HG02973 (cell line): ENCODE measurements at regions not wholly inside any gene's neighbourhood (a gene's known extent, or its start where the extent isn't known, plus 50 kb on each side); places are given as distances from the start of the nearest gene placed in this dataset.
"Not testable (repeated sequence)": the region's sequence is repeated elsewhere in the genome, so short reads cannot be mapped to it uniquely, and the experiment has no call there.

Source experiments
- ATAC-seq: cut with Tn5 transposase; IDR thresholded peaks from one replicate; pipeline ENCODE4 v1.9.1; 2021; ENCODE audit warnings: moderate library complexity; ENCODE audit not compliant: unreplicated experiment

GRCh38 chr4:134539729-134540231 lies 338.2 kb upstream of the PABPC4L start:
- ATAC-seq = no peak

- ATAC-seq = no peak
Observed at GRCh38 chr4:134537701-134538100, 336.1 kb upstream of the PABPC4L start.

GRCh38 chr4:134533068-134533467 lies 331.5 kb upstream of the PABPC4L start:
- peak; percentile 91 for ATAC-seq

DNA sequence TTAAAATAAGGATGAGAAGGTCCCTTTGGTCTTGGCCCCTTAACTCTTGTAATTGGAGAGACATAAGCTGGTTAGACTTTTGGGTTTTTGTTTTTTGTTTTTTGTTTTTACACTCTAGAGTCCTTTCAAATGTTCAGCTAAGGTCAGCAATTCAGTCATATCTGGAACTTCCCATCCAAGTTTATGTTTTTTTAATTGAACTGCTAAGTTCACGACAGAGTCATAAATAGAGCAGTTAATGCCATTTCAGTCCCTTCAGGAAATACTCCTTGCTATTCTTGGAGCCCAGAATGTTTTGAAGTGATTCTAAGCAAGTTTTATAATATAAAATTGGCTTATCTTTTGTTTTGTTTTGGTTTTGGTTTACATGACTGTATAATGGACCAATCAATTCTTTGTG lies 329.4 kb upstream of the PABPC4L start:
- ATAC-seq = no peak

- ATAC-seq = no peak
Observed at GRCh38 chr4:134529629-134530028, 328.0 kb upstream of the PABPC4L start.

DNA sequence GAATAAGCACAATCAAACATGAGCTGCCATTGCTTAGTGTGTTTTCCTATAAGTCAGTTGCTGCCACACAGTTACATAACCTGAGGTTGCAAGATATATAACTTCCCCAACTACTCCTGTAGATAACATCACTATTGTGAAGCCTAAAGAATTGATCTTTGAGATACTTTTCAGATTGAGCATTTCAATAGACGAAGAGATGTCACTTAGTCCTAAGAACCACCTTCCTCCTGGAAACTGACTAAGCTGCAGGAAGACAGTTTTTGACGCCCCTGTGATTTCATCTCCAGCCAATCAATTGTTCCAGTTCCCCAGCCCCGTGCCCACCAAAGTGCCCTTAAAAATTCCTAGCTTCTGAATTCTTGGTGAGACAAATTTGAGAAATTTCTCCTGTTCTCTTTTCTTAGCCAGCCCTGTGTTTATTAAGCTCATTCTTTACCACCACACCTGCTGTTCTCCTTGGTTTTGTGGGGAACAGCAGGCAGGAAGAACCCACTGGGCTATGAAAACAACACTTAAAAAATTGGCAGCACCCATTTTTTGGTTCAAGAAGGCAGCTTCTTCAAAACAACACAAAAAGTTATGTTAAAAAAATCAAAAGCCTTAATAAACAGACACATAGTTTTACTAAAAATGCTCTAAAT lies 317.1 kb upstream of the PABPC4L start:
- ATAC-seq = no peak

DNA sequence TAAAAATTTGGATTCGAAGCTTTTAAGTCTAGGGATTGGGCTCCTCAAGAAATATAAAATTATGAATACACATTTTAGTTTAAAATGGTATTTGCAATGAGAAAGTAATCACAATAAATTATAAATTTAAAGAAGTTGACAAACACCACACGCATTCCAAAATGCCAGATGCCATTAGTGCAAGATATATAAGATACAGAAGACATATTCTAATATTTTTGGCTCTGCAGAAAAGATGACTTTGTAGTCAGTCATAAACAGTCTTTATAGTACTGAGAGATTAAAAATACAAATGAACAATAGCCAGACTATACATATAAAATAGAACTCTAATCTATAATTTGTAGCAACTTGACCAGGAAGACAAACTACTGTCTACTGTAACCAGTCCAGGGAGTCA lies 309.0 kb upstream of the PABPC4L start:
- ATAC-seq = no peak

GRCh38 chr4:134505511-134505910 lies 303.9 kb upstream of the PABPC4L start:
- ATAC-seq = no peak

GRCh38 chr4:134501973-134502643 lies 300.5 kb upstream of the PABPC4L start:
- ATAC-seq = no peak

DNA sequence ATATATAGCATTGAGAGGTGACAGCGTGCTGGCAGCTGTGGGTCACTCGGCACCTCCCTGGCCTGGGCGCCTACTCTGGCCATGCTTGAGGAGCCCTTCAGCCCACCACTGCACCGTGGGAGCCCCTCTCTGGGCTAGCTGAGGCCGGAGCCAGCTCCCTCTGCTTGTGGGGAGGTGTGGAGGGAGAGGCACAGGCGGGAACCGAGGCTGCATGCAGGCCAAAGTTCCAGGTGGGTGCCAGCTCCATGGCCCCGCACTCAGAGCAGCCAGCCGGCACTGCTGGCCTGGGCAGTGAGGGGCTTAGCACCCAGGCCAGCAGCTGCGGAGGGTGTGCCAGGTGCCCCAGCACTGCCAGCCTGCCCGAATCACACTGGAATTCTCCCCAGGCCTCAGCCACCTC lies 299.9 kb upstream of the PABPC4L start:
- ATAC-seq = not testable (repeated sequence)

GRCh38 chr4:134499074-134499473 lies 297.5 kb upstream of the PABPC4L start:
- ATAC-seq = no peak

DNA sequence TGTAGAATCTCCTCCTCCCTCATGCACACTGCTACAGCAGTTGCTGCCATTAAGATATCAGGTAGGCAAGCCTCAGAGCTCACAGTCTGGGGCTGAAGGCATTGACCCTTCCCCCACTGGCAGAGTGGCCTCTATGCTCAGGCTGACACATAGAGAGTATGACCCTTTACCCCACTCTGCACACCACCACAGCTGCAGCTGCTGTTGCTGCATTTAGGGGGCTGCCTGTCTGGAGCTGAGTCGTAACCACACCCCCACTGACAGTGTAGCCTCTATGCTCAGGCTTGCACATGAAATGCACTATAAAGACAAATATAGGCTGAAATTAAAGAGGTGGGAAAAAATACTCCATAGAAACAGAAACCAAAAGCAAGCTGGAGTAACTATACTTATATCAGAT lies 289.3 kb upstream of the PABPC4L start:
- no peak for ATAC-seq

DNA sequence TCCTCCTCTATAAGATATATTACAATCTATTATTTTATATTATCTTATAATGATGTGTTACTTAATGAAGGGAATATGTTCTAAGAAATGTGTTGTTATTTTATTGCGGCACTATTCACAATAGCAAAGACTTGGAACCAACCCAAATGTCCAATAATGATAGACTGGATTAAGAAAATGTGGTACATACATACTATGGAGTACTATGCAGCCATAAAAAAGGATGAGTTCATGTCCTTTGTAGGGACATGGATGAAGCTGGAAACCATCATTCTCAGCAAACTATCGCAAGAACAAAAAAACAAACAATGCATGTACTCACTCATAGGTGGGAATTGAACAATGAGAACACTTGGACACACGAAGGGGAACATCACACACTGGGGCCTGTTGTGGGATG lies 281.9 kb upstream of the PABPC4L start:
- not testable (repeated sequence) for ATAC-seq

GRCh38 chr4:134471569-134471968 lies 270.0 kb upstream of the PABPC4L start:
- no peak for ATAC-seq

DNA sequence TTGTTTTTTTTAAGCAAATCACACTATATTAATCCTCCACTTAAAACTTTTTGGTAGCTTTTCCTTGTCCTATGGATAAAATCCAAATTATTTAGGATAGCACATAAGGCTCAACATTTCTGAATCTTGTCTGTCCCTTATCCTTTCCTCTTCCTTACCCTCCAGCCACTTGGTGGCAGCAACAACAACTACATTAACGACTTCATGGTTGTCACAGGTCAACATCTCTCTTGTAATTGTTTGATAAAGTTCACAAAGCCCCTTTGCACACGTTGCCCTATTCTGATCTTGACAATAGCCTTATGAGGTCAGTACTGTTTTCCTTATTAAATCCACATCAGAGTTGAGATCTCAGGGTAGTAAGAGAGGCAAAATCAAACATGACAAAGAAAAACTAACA lies 269.0 kb upstream of the PABPC4L start:
- ATAC-seq = no peak

DNA sequence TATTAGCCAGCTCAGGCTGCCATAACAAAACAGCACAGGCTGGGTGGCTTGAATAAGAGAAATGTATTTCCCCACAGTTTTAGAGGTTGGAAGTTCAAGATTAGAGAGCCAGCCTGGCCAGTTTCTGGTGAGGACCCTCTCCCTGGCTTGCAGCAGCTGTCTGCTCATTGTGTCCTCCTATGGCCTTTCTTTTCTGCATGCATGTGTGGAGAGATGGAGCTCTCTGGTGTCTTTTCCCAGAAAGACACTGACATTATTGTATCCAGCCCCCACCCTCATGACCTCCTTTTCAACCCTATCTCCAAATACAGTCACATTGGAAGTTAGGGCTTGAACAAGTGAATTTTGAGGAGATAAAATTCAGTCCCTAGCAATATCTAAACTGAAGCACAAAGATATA lies 263.8 kb upstream of the PABPC4L start:
- ATAC-seq = no peak

GRCh38 chr4:134463771-134464170 lies 262.2 kb upstream of the PABPC4L start:
- ATAC-seq = no peak

GRCh38 chr4:134426821-134427220 lies 225.2 kb upstream of the PABPC4L start:
- ATAC-seq = no peak

DNA sequence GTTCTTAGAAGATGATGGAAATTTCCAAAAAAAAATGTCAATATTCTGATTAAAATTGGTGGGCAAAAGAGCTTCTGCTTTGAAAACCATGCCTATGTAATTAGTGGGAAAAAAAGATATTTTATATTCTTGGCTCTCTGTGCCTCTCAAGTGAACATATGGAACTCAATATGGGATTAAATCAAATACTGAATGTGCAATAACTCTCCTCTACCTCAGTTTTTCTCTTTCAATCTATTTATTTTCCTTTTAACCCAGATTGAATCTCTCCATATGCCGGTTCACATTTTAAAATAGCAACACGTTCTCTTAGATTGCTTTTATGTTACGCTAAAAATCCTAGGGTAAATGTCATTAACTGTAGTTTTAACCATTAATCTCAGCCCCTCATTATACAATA lies 224.2 kb upstream of the PABPC4L start:
- ATAC-seq = no peak

DNA sequence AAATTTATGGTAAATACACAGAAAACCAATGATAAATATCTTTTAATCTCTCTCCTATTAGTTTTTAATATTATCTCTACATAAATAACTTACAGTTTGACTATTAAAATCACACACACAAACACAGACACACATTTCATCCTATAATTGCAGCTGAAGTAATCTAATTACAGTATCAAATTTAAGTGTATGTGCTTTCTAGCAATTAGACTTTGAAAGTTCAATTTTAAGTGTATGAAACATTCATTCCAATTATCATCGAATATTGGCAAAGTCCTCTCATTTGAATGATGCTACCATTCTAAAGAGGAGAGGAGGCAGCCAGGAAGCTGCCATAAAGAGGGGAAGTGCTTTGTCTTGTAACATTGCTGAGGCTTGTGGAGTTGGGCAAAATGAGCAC lies 221.2 kb upstream of the PABPC4L start:
- ATAC-seq = no peak

DNA sequence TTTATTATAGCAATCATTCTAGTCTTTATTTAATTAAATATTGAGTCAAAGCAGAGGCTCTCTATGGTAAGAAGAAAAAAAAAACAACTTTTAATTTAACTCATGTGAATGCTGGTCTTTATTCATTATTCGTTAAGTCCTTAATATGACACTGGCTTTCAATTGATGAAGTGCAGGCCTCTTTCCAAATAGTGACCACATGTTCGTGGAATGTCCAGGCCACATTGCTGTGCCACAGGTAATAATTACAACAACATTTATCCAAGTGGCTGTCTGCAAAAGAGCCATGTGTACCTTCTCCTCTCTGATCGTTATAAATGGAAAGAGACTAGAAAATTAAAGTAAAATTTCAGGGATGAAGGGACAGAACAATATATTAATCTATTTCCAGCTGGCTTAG lies 220.1 kb upstream of the PABPC4L start:
- no peak for ATAC-seq

GRCh38 chr4:134408897-134409296 lies 207.3 kb upstream of the PABPC4L start:
- no peak for ATAC-seq

GRCh38 chr4:134401798-134402197 lies 200.2 kb upstream of the PABPC4L start:
- no peak for ATAC-seq
